SK-N-SH (cell line): ENCODE measurements at regions not wholly inside any gene's neighbourhood (a gene's known extent, or its start where the extent isn't known, plus 50 kb on each side); places are given as distances from the start of the nearest gene placed in this dataset.

Experiments used
- CHD2 ChIP-seq: fragments of 150-350 bp; IDR thresholded peaks from 2 replicates; pipeline ENCODE4 v1.6.1; 2018; ENCODE audit warnings: low read length; ENCODE audit not compliant: partially characterized antibody
- EP300 ChIP-seq, 2 experiments: IDR thresholded peaks; 2 replicates each; pipeline versions ENCODE4 v1.4.0 to v1.6.1; 2012; ENCODE audit warnings: borderline replicate concordance in 1 of 2, low read depth in 1 of 2, low read length in 1 of 2
- JUND ChIP-seq: IDR thresholded peaks from 2 replicates; pipeline ENCODE4 v1.4.0; 2012
- TCF12 ChIP-seq: IDR thresholded peaks from 2 replicates; pipeline ENCODE4 v1.4.0; 2012

DNA sequence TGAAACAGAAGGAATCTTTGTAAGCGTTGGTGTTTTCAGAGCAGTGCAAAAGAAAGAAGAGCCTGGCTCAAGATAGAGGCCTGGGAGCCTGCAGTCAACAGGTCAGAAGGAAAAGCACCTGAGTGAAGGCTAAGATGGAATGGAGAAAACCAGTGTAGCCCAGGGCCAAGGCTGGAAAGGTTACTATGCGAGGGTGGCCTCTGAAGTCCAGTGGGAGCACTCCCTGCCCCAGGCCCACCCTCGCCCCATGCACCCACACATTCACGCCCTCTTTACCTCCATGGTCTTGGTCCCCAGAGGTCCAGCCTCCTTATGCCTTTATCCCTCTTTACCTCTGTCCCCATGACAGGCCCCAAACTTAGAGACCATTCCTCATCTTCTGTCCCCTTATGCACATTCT is 169.2 kb upstream of the ZNF644 start:
- TF ChIP-seq CHD2 (no peak), JUND (no peak), EP300 (IDR thresholded peaks at IDR 0.05; ENCODE audit: borderline replicate concordance in 1 of 2, low read depth in 1 of 2, low read length in 1 of 2) (no peak), TCF12 (no peak)
